D721Med (cell line): ENCODE measurements at regions not wholly inside any gene's neighbourhood (a gene's known extent, or its start where the extent isn't known, plus 50 kb on each side); places are given as distances from the start of the nearest gene placed in this dataset.

Experiments
- DNase-seq: peaks from one replicate; pipeline ENCODE4 v3.0.0; 2011; ENCODE audit warnings: low spot score; ENCODE audit not compliant: insufficient read length
- FAIRE-seq: peaks from 2 replicates; lab custom pipeline; 2011; peaks lifted over from hg19 to GRCh38; lab: Jason Lieb, UNC
- CTCF ChIP-seq: IDR thresholded peaks from 2 replicates; pipeline ENCODE4 v1.5.1; 2012; ENCODE audit warnings: mild to moderate bottlenecking, control low read depth; ENCODE audit not compliant: insufficient read depth; ENCODE audit errors: missing control alignments

GRCh38 chr9:13013991-13014883, 239.4 kb downstream of the LURAP1L start:
- FAIRE-seq (no peak), DNase-seq (no peak)
- TF ChIP-seq CTCF, result no peak

GRCh38 chr9:13017260-13017659, 242.4 kb downstream of the LURAP1L start:
- DNase-seq (no peak), FAIRE-seq (no peak)
- no peak for TF ChIP-seq CTCF

GRCh38 chr9:13020146-13021040, 245.6 kb downstream of the LURAP1L start:
- no peak for TF ChIP-seq CTCF
- DNase-seq (no peak), FAIRE-seq (no peak)

- DNase-seq (no peak), FAIRE-seq (no peak)
- no peak for TF ChIP-seq CTCF
Measured at GRCh38 chr9:13022756-13023155, 247.9 kb downstream of the LURAP1L start.

GRCh38 chr9:13023498-13023897, 248.7 kb downstream of the LURAP1L start:
- TF ChIP-seq CTCF, result no peak
- DNase-seq, result no peak
- no peak for FAIRE-seq

GRCh38 chr9:13026956-13027355, 252.1 kb downstream of the LURAP1L start:
- DNase-seq (no peak), FAIRE-seq (no peak)
- TF ChIP-seq CTCF, result no peak

GRCh38 chr9:13027879-13028278, 251.6 kb downstream of the MPDZ start:
- no peak for FAIRE-seq
- TF ChIP-seq CTCF, result no peak
- DNase-seq, result no peak
